ENCODE measurements at regions not wholly inside any gene's neighbourhood (a gene's known extent, or its start where the extent isn't known, plus 50 kb on each side); places are given as distances from the start of the nearest gene placed in this dataset.
"Not testable (repeated sequence)": the region's sequence is repeated elsewhere in the genome, so short reads cannot be mapped to it uniquely, and the experiment has no call there.

DNA sequence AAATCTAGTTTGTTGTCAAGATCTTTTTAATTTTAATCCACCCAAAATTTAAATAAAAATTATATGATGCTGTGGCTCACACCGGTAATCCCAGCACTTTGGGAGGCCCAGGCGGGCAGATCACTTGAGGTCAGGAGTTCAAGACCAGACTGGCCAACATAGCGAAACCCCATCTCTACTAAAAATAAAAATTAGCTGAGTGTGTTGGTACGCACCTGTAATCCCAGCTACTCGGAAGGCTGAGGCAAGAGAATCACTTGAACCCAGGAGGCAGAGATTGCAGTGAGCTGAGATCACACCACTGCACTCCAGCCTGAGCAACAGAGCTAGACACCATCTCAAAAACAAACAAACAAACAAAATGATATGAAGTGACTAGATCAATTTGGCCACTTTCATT lies 253.0 kb upstream of the MGMT start:
- not testable (repeated sequence) for DNase-seq

DNA sequence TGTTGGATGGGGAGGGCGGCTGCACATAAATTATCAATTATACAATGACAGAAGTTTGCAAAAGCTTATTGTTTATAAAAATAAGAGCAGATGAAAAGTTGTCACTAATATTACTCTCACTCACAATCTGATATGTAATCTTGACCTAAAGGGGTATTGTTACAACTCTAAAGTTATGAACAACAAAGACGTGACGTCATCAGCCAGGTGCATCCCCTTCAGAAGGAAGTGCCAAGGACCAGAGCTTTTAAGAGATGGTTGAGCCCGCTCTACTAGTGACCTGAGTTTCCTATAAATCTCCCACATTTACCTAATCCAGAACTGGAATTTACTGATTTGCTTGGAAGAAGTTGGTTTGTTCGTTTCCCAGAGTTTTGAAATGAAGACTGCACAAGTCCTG lies 247.7 kb upstream of the MGMT start:
- DNase-seq = no peak

- DNase-seq = no peak
Observed at GRCh38 chr10:129222436-129222835, 244.6 kb upstream of the MGMT start.

DNA sequence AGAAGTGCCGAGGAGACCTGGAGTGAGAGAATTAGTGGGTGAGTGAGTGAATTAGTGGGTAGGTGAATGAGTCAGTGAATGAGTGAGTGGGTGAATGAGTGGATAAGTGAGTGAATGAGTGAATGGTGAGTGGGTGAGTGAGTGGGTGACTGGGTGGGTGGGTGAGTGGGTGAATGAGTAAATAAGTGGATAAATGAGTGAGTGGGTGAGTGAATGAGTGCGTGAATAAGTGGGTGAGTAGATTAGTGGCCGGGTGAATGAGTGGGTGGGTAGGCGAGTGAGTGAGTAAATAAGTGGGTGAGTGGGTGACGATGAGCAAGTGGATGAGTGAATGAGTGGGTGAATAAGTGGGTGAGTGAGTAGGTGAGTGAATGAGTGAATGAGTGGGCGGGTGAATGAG lies 243.7 kb upstream of the MGMT start:
- no peak for DNase-seq

GRCh38 chr10:129224065-129224464 lies 243.0 kb upstream of the MGMT start:
- DNase-seq = no peak

DNA sequence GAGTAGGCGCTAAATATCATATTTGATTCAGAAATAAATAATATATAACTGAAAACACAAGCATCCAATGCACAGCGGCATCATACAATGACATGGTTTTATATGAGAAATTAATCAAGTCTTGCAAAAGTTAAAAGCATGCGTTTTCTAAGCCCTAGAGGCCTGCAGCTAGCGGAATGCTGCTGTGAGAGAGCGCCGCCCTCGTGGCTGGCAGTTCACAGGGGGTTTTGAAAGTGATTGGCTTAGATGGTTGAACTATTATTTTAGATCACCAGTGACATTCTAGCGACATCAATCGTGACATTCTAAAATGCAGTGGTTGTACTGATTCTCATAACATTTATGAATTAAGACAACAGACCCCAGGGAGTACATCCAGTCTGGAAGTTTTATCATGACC lies 235.2 kb upstream of the MGMT start:
- DNase-seq = no peak

GRCh38 chr10:129233351-129234148 lies 233.5 kb upstream of the MGMT start:
- no peak for DNase-seq

DNA sequence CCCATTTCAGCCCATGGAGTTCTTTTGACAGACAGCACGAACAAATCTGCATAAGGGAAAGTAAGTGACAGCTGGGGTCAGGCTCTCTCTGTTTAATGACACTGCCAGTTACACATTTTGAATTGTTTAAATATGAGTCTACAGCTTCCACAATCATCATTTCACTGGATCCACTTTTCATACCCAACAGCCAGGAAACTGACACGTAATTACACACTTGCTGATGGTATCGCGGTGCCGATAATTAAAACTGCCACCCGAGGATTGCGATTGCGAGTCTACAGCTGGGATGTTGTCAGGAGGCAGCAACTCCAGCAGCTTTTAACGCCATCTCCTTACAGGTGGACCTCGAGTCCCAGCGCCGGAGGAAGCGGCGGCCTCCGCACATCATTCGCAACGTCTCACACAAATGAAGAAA lies 230.8 kb upstream of the MGMT start:
- no peak for DNase-seq

DNA sequence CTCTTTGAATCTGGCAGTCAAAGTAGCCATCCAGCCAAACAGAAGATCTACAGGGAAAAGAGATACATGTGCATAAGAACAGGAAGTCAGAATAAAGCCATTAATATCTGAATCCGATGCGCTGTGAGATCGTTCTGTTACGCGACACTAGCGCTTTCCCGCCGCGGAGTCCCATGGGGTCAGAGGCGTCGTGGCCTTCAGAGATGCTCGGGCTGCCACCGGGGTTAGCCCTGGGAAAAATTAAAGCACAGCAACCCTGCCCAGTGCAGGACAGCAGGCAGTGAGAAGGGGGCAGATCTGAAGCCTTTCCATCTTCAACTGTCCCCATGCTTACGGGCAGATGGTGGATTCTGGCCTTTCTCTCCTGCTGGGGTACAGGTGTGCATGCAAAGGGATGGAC lies 225.6 kb upstream of the MGMT start:
- DNase-seq = no peak

- DNase-seq = no peak
Observed at GRCh38 chr10:129244298-129244697, 222.7 kb upstream of the MGMT start.

DNA sequence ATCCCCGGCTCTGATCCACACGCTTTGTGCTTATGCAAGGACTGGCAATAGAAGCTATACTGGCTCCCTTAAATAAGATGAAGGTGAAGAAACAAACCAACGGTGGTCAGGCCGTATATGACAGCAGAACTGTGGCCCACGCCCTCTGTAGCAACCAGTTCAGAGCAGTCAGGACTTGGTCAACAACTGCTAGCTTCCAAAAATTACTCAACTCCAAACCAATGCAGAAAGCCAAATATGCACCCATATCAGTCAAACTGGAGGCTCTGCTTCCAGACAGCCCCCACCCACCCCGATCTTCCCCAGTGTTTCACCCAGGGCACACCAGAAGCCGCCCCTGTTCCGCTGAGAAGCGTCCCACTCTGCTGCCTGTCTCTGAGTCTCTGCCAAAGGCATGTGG lies 222.3 kb upstream of the MGMT start:
- no peak for DNase-seq

DNA sequence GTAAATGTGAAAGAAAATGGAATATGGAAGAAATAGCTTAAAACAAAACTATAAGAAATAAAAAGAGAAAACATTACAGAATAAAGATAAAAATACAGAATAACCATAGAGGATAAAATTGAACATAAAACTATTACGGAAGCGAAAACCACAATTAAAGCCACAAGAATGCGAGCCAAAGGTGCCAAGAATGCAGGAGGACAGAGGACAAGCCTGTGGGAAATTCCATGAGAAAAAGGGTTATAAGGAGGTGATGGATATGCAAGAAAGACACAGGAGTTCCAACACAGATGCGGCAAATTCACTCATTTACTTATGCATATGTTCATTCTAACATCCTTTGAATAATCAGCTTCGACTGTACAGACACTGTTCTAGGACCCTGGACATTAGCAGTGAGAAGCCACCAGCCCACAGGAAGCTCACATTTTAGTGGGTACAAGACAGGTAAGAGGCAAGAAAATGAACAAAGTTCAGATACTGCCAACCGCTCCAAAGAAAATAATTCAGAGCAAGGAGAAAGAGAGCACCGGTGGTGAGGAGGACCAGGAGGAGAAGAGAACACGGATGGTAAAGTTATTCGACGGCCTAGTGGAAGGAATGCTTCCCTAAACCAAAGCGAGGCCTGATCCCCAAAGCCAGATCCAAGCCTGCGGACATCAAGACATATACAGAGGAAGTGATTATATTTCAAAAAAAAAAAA lies 213.7 kb upstream of the MGMT start:
- DNase-seq = no peak

DNA sequence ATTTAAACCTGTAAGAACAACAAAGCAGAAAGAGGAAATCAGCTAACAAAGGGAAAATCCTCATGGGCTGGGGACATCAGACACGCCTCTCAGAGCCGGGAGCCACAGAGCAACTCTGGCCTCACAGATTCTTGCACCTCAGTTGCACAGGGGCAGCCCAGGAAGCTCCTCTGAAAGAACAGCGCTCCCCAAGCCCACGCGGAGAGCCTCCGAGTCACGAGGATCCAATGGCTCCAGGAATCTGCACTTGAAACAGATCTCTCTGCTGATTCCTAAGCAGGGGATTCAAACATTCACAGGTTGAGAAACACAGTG lies 213.2 kb upstream of the MGMT start:
- DNase-seq = no peak

GRCh38 chr10:129258283-129258923 lies 208.6 kb upstream of the MGMT start:
- DNase-seq = no peak

GRCh38 chr10:129259128-129259815 lies 207.8 kb upstream of the MGMT start:
- DNase-seq = no peak

- no peak for DNase-seq
Observed at GRCh38 chr10:129272176-129272575, 194.9 kb upstream of the MGMT start.

- no peak for DNase-seq
Observed at GRCh38 chr10:129272866-129273650, 194.0 kb upstream of the MGMT start.

GRCh38 chr10:129273860-129274259 lies 193.2 kb upstream of the MGMT start:
- DNase-seq = no peak

DNA sequence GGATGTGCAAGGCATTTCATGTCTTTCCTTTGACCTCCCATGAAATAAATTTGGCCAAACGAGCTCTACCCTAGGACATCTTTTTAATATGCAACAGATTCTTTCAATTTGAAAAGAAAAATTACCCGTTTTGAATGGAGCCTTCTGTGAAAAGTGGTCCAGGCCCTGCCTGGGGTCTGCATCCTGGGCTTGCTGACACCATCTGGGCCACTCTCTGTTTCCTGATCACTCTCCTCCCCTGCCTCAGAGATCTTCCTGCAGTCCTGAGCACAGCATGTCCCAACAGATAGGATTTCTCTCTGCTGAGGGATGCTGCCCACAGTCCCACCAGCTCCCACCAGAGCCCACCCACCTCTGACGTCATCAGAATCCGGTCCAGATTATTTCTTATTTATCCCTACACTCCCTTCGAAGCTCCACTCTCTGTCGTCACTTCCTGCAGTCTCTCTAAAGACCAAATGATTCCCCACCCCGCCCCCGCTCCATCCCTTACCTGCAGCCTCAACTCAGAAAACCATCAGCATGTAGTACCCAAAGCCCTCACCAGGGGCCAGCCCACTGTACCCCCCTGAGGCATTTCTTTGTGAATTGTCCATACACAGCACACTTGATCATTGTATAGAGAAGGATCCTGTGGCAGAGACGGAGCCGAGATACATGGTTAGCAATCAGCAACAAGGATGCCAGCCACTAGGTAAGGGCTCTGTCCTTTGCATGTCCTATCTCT lies 192.1 kb upstream of the MGMT start:
- no peak for DNase-seq

- no peak for DNase-seq
Observed at GRCh38 chr10:129275886-129276285, 191.2 kb upstream of the MGMT start.

DNA sequence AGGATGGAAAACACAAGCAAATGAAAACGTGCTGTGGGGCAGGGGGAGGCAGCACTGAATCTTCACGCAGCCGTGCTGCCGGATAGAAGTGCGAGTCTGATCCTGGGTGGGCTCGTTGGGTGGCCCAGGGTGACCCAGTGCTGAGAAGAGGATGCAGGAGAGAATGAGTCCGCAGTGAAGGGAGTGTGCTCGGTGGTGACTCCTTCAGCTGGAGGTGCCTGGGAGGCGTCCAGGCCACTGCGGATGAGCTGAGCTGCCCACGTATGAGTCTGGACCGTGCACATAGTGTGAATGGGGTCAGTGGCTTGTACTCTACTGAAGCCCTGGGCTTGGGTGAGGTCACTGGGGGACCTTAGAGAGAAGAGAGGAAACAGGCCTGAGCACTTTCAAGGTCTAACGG lies 190.0 kb upstream of the MGMT start:
- no peak for DNase-seq

GRCh38 chr10:129277841-129278240 lies 189.2 kb upstream of the MGMT start:
- no peak for DNase-seq

Data from NCI-H2029 treated with DMSO at 0.1 percent for 48 hours (cell line).